ENCODE measurements at regions not wholly inside any gene's neighbourhood (a gene's known extent, or its start where the extent isn't known, plus 50 kb on each side); places are given as distances from the start of the nearest gene placed in this dataset.

GRCh38 chr3:182078929-182079328 is 367.2 kb downstream of the SOX2 start:
- CTCF ChIA-PET: no interaction called here
- H4K20me1 ChIP-seq (ENCODE audit: control insufficient read depth, insufficient read depth, low read length, poor library complexity, severe bottlenecking): no peaks in the 10 kb centered on the region
- H3K9ac ChIP-seq (ENCODE audit: low read length): no peak overlapping the region
- H3K27ac ChIP-seq (ENCODE audit: low read length in 2 of 2): no peak overlapping the region
- ATAC-seq (ENCODE audit: low read depth) (no peak), DNase-seq (no peak)
- H3K4me3 Mint-ChIP-seq: no peak overlapping the region
- 17% methylated on average over 1 of the region's 5 CpGs for WGBS (ENCODE audit: insufficient coverage)
- H3K4me1 Mint-ChIP-seq: no peaks in the 10 kb centered on the region
- TF ChIP-seq CTCF (IDR thresholded peaks at IDR 0.05) (no peak), EZH2 (IDR thresholded peaks at IDR 0.05; ENCODE audit: borderline replicate concordance, insufficient read depth, low read depth, low read length, poor library complexity, severe bottlenecking) (no peak)
- no peak overlapping the region for H3K4me2 ChIP-seq (replicated peaks; ENCODE audit: low read depth, low read length, poor library complexity, severe bottlenecking)
- H3K4me1 ChIP-seq (ENCODE audit: control insufficient read depth in 2 of 2, insufficient read depth in 2 of 2, low read length in 2 of 2): no peaks in the 10 kb centered on the region
- H3K27me3 ChIP-seq (replicated peaks in 1 of 4; ENCODE audit: control extremely low read depth in 1 of 4, control insufficient read depth in 3 of 4, insufficient read depth in 4 of 4, low read length in 3 of 4): no peaks in the 10 kb centered on the region
- no peak overlapping the region for H3K27ac Mint-ChIP-seq
- H3K36me3 ChIP-seq (replicated peaks in 1 of 2; ENCODE audit: control extremely low read depth in 1 of 2, control insufficient read depth in 1 of 2, extremely low read depth in 1 of 2, insufficient read depth in 2 of 2, low read length in 1 of 2): no peaks in the 10 kb centered on the region
- H2AFZ ChIP-seq (ENCODE audit: insufficient read depth, low read depth, low read length, poor library complexity, severe bottlenecking): no peak overlapping the region
- no peak overlapping the region for H3K4me3 ChIP-seq (ENCODE audit: control extremely low read depth in 1 of 5, extremely low read depth in 1 of 5, insufficient read depth in 1 of 5, low read depth in 2 of 5, low read length in 4 of 5)
- POLR2A ChIA-PET: no interaction called here
- intact Hi-C loops (cut with micrococcal nuclease): no loop called here
- H3K9me3 ChIP-seq (ENCODE audit: control extremely low read depth in 1 of 3, control insufficient read depth in 2 of 3, insufficient read depth in 1 of 3, low read length in 2 of 3): no peaks in the 10 kb centered on the region
- no peaks in the 10 kb centered on the region for H3K79me2 ChIP-seq (ENCODE audit: control insufficient read depth, insufficient read depth, low read length)
- H3K27me3 Mint-ChIP-seq: peaks cover 13% of the 10 kb centered on the region
- H3K9me3 Mint-ChIP-seq (ENCODE audit: insufficient read depth): no peaks in the 10 kb centered on the region

- Histone ChIP-seq H3K27ac (ENCODE audit: low read length in 2 of 2) (no peak overlapping the region), H2AFZ (ENCODE audit: insufficient read depth, low read depth, low read length, poor library complexity, severe bottlenecking) (no peak overlapping the region), H3K36me3 (replicated peaks in 1 of 2; ENCODE audit: control extremely low read depth in 1 of 2, control insufficient read depth in 1 of 2, extremely low read depth in 1 of 2, insufficient read depth in 2 of 2, low read length in 1 of 2) (no peaks in the 10 kb centered on the region), H3K4me3 (ENCODE audit: control extremely low read depth in 1 of 5, extremely low read depth in 1 of 5, insufficient read depth in 1 of 5, low read depth in 2 of 5, low read length in 4 of 5) (no peak overlapping the region), H3K79me2 (ENCODE audit: control insufficient read depth, insufficient read depth, low read length) (no peaks in the 10 kb centered on the region), H3K9ac (ENCODE audit: low read length) (no peak overlapping the region), H3K27me3 (replicated peaks in 1 of 4; ENCODE audit: control extremely low read depth in 1 of 4, control insufficient read depth in 3 of 4, insufficient read depth in 4 of 4, low read length in 3 of 4) (no peaks in the 10 kb centered on the region), H4K20me1 (ENCODE audit: control insufficient read depth, insufficient read depth, low read length, poor library complexity, severe bottlenecking) (no peaks in the 10 kb centered on the region), H3K4me1 (ENCODE audit: control insufficient read depth in 2 of 2, insufficient read depth in 2 of 2, low read length in 2 of 2) (no peaks in the 10 kb centered on the region), H3K9me3 (ENCODE audit: control extremely low read depth in 1 of 3, control insufficient read depth in 2 of 3, insufficient read depth in 1 of 3, low read length in 2 of 3) (no peaks in the 10 kb centered on the region), H3K4me2 (replicated peaks; ENCODE audit: low read depth, low read length, poor library complexity, severe bottlenecking) (no peak overlapping the region)
- intact Hi-C loops (cut with micrococcal nuclease): no loop called here
- TF ChIP-seq EZH2 (IDR thresholded peaks at IDR 0.05; ENCODE audit: borderline replicate concordance, insufficient read depth, low read depth, low read length, poor library complexity, severe bottlenecking): no peak
- no peak for TF ChIP-seq CTCF (IDR thresholded peaks at IDR 0.05)
- no peaks in the 10 kb centered on the region for H3K4me1 Mint-ChIP-seq
- ATAC-seq (ENCODE audit: low read depth) (no peak), DNase-seq (no peak)
- no peak overlapping the region for H3K27ac Mint-ChIP-seq
- ChIA-PET CTCF (interaction anchor here (0.7 kb wide), 1 partner anchor 13 kb away, joined by 3 read pairs; no protein-coding TSS in a partner anchor), POLR2A (no interaction called here)
- H3K27me3 Mint-ChIP-seq: peaks cover 13% of the 10 kb centered on the region
- no peak overlapping the region for H3K4me3 Mint-ChIP-seq
- no CpG with 5 or more reads among the region's 4 CpGs for WGBS (ENCODE audit: insufficient coverage)
- H3K9me3 Mint-ChIP-seq (ENCODE audit: insufficient read depth): no peaks in the 10 kb centered on the region
Observed at GRCh38 chr3:182081096-182081495, 369.4 kb downstream of the SOX2 start.
